C4-2B (cell line): ENCODE measurements at regions not wholly inside any gene's neighbourhood (a gene's known extent, or its start where the extent isn't known, plus 50 kb on each side); places are given as distances from the start of the nearest gene placed in this dataset.

Experiments
- ZFX ChIP-seq: fragments of 450-650 bp; IDR thresholded peaks from 2 replicates; pipeline ENCODE4 v1.6.1; 2017
- TF ChIP-seq, protein P1 (sequence below): fragments of 450-650 bp; conservative IDR thresholded peaks from 2 replicates; pipeline ENCODE4 v1.5.1; 2017; ENCODE audit warnings: mild to moderate bottlenecking

DNA sequence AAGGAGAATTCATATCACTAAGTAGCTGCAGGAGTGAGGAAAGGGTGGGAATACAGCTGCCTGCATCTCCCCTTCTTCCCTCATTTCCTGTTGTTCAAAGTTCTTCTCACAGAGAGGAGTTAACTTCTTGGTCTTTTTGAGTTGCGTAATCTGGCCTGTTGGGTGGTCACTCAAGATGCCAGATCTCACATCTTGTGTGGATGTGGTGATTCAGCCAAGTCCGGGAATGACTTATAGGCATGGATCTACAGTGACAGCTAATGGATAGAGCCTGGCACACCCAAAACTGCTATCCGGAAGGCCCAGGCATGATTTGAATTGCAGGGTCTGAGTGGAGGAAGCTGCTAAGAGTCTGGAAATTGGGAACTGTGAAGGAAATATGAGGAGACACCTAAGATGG lies 100.2 kb upstream of the SLC35B3 start:
- TF ChIP-seq, protein P1, sequence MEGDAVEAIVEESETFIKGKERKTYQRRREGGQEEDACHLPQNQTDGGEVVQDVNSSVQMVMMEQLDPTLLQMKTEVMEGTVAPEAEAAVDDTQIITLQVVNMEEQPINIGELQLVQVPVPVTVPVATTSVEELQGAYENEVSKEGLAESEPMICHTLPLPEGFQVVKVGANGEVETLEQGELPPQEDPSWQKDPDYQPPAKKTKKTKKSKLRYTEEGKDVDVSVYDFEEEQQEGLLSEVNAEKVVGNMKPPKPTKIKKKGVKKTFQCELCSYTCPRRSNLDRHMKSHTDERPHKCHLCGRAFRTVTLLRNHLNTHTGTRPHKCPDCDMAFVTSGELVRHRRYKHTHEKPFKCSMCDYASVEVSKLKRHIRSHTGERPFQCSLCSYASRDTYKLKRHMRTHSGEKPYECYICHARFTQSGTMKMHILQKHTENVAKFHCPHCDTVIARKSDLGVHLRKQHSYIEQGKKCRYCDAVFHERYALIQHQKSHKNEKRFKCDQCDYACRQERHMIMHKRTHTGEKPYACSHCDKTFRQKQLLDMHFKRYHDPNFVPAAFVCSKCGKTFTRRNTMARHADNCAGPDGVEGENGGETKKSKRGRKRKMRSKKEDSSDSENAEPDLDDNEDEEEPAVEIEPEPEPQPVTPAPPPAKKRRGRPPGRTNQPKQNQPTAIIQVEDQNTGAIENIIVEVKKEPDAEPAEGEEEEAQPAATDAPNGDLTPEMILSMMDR: no peak
- TF ChIP-seq ZFX: no peak
